NCI-H748 treated with DMSO at 0.1 percent for 48 hours (cell line): ENCODE measurements at regions not wholly inside any gene's neighbourhood (a gene's known extent, or its start where the extent isn't known, plus 50 kb on each side); places are given as distances from the start of the nearest gene placed in this dataset.
"Not testable (repeated sequence)": the region's sequence is repeated elsewhere in the genome, so short reads cannot be mapped to it uniquely, and the experiment has no call there.

Source experiments
- DNase-seq: peaks from one replicate; lab custom pipeline; 2025; lab: John Stamatoyannopoulos, UW

DNA sequence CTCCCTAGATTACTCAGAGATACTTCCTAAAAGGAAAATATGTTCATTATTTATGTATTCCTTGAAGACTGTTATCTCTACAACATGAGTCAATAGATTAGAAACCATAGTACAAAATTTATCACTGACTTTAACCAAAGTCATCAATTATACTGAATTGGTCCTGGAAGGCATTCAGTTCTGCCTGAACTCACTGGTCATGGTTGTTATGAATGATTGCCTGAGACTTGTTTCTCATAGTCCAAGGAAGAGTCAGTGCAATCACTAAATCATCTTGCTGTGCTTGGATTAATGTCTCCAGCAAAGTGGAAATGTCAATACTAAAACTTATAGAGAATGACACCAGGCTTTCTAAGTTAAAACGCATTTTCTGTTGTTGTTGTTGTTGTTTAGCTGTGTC lies 878.6 kb upstream of the MANEA start:
- no peak for DNase-seq

DNA sequence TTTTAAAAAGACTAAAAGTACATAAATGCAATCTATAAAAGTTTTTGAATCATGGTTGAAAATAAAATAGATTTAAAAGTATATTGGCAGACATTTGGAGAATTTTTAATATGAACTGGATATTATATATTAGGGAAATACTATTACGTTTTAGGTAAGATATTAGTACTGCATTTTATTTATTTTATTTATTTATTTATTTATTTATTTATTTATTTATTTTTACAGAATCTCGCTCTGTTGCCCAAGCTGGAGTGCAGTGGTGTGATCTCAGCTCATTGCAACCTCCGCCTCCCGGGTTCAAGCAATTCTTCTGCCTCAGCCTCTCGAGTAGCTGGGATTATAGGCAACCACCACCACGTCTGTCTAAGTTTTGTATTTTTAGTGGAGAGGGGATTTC lies 890.1 kb upstream of the MANEA start:
- not testable (repeated sequence) for DNase-seq

DNA sequence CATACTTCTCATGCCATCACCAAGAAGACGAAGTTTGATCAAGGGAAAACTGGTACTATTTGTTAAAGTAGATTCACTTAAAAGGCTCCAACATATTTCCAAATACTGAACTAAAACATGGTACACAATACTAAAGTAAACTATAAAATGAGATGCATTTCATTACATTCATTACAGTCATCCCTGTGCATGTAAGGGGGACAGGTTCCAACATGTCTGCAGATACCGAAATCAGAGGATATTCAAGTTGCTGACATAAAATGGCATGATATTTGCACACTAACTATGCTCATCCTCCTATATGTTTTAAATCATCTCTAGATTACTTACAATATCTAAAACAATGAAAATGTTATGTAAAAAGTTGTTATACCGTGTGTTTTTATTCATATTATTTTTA lies 893.9 kb upstream of the MANEA start:
- DNase-seq: no peak

DNA sequence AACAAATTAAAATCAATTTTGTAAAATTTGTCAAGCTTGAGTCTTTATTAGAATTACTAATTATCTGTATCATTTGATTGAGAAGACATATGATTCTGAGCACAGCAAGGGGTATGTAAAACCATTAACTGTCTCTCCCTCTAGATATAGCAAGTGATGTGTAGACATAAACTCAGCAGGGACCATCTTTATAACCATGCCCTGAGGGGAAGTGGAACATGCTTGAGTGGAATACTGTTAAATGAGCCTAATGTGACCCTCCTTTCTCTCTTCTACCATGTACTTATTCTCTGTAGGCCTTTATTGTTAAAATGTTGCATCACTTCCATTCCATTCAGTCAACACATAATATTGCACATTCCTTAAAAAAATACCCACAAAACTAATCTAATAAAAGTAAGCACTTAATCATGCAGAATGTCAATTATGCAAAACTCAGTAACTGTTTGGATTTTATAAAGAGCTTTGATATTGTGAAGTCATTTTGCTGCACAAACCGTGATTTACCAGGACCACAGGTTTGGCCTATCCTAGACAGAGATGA lies 896.6 kb upstream of the MANEA start:
- DNase-seq: peak; percentile 24

GRCh38 chr6:94673251-94673650 lies 904.1 kb upstream of the MANEA start:
- DNase-seq: no peak

GRCh38 chr6:94670017-94670416 lies 907.3 kb upstream of the MANEA start:
- no peak for DNase-seq

DNA sequence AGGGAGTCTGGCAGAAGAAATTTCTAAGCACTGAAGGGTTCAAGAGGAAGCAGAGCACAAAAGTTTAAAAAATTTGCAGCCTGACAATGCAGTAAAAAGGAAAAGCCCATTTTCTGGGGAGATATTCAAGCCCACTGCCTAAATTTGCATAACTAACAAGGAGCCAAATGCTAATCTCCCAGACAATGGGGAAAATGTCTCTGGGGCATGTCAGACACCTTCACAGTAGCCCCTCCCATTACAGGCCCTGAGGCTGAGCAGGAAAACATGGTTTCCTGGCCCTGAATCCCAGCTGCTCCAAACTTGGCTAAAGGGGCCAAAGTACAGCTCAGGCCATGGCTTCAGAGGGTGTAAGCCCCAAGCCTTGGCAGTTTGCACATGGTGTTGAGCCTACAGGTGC lies 908.5 kb upstream of the MANEA start:
- DNase-seq: no peak

DNA sequence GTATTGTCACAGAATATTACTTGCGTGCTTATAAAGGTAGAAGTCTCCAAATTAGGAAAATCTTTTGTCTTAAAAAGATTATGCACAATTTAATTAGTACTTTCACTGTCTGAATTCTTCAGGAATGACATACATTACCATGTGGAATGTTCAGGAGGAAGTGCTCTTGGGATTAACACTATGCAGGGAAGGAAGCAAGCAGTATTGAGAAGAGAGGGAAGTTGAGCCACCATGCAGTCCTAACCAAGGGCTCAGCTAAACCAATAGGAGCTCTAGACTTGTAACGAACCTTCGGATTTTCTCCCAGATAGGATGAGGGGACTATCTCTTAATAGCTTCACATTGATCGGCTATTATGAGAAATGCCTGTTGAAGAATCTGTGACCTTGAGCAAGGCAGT lies 918.4 kb upstream of the MANEA start:
- no peak for DNase-seq

DNA sequence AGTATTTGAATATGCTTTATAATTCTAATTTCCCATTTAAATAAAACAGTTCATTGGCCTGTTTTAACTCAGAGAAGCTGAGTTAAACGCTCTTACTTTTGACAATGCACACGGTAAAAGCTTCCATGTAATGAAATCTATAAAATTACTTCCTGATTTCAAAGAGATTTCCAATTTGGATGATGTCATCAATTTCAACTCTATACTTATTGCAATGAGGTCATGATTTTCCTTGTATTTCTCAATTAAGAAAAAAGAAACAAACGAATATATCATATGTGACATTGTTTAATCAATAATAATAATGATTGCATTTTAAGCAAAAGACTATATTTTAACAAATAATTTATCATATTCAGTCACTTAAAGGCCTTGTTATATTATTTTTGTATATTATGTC lies 926.1 kb upstream of the MANEA start:
- DNase-seq: no peak

GRCh38 chr6:94645191-94645590 lies 932.1 kb upstream of the MANEA start:
- DNase-seq: no peak

GRCh38 chr6:94639564-94639963 lies 937.8 kb upstream of the MANEA start:
- DNase-seq: no peak

- DNase-seq: peak; percentile 30
Measured at GRCh38 chr6:94636780-94637385, 940.5 kb upstream of the MANEA start.

GRCh38 chr6:94623586-94623985 lies 953.7 kb upstream of the MANEA start:
- DNase-seq: no peak

GRCh38 chr6:94622783-94623182 lies 954.6 kb upstream of the MANEA start:
- DNase-seq: no peak

DNA sequence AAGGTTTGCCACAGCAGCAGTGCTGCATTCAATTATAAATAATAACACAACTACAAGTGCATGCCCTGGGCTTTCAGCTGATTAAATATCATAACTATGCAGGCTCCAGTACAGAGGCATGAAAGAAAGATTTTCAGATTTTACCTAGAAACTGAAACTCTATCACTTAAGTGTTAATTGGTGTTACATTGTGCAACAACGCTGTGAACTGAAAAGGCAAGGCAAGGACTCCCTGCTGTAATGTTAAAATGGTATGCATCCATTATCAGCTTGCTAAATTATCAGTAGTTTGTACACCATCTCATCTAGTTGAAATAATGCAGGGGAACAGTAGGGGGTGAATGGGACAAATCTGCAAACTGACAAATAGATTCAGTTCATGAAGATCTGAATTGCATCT lies 976.7 kb upstream of the MANEA start:
- no peak for DNase-seq

- DNase-seq: no peak
Measured at GRCh38 chr6:94597487-94597886, 979.8 kb upstream of the MANEA start.

DNA sequence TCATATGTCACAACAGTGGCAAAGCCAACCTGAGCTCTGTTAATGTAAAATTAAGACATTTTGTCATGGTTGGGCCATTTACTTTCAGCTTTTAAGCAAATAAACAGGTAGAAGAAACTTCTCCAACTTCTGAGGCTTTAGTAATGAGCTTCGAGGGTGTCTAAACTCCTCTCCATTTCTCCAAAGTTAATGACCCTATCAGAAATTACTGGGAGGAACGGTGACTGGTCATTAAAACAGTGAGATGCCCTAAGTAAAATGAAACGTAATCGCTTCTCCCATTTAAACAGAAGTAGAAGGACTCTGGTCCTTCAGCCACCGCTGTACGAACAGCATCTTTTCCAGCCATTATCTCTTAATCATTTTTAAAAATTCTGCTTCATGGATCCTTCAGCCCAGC lies 986.9 kb upstream of the MANEA start:
- no peak for DNase-seq

GRCh38 chr6:94588301-94588700 lies 989.0 kb upstream of the MANEA start:
- no peak for DNase-seq

GRCh38 chr6:94584211-94584610 lies 993.1 kb upstream of the MANEA start:
- DNase-seq: no peak

- no peak for DNase-seq
Measured at GRCh38 chr6:94570581-94570980, 1006.8 kb upstream of the MANEA start.

- DNase-seq: no peak
Measured at GRCh38 chr6:94562846-94563245, 1014.5 kb upstream of the MANEA start.

DNA sequence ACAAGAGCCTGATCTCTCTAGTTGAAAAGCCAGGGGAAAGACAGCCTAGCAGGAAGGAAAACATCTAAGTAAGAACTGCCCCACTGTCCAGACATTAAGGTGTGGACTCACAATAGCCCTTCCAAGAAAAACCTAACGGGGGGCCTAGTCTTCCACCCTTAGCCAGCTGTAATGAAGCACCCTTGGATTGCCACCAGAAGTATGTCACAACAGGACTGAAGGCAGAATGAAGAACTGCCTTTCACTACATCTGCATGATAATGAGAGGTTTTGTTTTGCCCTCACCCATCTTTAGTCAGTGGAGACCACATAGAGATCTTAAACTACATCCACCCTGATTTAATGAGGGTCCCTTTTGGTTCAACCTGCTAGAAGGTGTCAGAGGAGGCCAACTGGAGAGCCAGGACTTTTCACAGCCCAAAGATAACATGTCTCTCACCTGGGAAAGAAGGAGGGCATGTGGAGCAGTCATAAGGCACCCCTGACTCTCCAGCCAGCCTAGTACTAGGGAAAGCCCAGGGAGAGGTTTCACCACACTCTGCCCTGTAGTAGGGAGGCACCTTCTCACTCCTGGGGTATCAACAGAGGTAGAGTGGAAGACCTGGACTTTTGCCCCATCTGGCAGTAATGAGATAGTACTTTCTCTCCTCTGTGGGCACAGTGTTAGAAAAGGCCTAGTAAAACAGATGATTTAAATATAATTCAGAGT lies 1017.4 kb upstream of the MANEA start:
- no peak for DNase-seq

GRCh38 chr6:94557207-94557606 lies 1020.1 kb upstream of the MANEA start:
- DNase-seq: not testable (repeated sequence)

DNA sequence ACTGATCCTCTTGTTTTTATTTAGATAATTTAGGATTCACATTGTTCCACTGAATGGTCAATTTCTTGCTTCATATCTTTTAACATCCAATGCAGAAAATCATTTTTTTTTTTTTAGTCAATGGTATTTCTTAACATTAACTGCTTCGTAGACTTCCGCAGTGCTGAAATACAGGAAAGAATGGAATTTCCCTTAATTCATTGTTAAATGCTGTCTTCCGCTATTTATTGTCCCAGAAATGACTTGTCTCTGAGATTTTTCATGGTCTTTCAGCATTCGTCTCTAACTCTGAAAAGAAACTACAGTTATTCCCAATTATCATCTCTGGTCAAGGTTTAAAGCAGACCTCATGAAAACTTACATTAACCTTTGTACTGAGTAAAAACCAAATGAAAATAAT lies 1029.1 kb upstream of the MANEA start:
- no peak for DNase-seq
